ENCODE measurements at regions not wholly inside any gene's neighbourhood (a gene's known extent, or its start where the extent isn't known, plus 50 kb on each side); places are given as distances from the start of the nearest gene placed in this dataset.

DNA sequence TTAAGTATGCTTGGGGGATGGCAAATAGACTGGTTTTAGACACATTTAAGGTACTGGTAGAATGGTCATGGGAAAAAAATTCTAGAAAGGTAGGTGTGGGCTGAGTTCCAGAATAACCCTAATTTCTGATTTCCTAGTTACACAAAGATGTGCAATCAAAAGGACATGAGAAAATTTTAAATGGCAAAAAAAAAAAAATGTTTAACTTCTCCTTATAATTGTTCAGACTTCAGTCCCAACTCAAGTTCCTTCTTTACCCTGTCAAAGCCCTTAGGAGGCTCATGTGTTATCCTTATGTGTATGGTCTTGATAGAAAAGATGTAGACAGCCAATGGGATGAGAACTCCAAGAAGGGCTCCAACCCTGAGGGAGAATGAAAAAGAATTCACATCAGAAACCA, 153.3 kb upstream of the PLEKHG7 start:
- Histone ChIP-seq H3K4me3 (no peak overlapping the region), H3K27me3 (no peaks in the 10 kb centered on the region), H3K4me1 (peaks cover 0 to 28% (median 7%) of the 10 kb centered on the region in 4 donors), H3K27ac (no peak overlapping the region), H3K9me3 (no peaks in the 10 kb centered on the region), H3K36me3 (no peaks in the 10 kb centered on the region)
- no peak for DNase-seq
- intact Hi-C loops (cut with DNase I; ENCODE audit: low total_unique reads): no loop called here
- TF ChIP-seq, protein P1, sequence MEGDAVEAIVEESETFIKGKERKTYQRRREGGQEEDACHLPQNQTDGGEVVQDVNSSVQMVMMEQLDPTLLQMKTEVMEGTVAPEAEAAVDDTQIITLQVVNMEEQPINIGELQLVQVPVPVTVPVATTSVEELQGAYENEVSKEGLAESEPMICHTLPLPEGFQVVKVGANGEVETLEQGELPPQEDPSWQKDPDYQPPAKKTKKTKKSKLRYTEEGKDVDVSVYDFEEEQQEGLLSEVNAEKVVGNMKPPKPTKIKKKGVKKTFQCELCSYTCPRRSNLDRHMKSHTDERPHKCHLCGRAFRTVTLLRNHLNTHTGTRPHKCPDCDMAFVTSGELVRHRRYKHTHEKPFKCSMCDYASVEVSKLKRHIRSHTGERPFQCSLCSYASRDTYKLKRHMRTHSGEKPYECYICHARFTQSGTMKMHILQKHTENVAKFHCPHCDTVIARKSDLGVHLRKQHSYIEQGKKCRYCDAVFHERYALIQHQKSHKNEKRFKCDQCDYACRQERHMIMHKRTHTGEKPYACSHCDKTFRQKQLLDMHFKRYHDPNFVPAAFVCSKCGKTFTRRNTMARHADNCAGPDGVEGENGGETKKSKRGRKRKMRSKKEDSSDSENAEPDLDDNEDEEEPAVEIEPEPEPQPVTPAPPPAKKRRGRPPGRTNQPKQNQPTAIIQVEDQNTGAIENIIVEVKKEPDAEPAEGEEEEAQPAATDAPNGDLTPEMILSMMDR (IDR thresholded peaks at IDR 0.05): no peak

DNA sequence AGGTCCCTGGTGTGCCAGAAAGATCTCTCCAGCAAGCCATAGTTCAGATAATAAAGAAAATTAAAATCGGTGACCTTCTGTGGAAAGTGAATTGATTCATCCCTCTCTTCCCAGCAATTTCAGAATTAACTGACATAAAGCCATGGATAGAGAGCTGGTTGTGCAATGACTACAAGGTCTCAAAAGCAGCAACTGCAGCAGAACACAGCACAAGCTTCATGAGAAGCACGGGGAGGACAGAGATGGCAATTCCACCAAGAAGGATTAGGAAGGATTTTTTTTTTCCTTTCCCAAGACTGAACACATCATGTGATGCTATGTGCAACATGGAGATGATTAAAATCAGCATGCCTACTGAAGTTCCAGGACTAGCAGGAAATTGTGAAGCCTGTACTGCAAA, 154.9 kb upstream of the PLEKHG7 start:
- H3K27me3 ChIP-seq: no peaks in the 10 kb centered on the region
- no peaks in the 10 kb centered on the region for H3K9me3 ChIP-seq
- H3K36me3 ChIP-seq: no peaks in the 10 kb centered on the region
- no peak overlapping the region for H3K27ac ChIP-seq
- no peak overlapping the region for H3K4me3 ChIP-seq
- intact Hi-C loops (cut with DNase I; ENCODE audit: low total_unique reads): no loop called here
- DNase-seq: no peak
- TF ChIP-seq, protein P1 (IDR thresholded peaks at IDR 0.05): no peak
- H3K4me1 ChIP-seq: peaks cover 0 to 12% (median 5%) of the 10 kb centered on the region in 4 donors

DNA sequence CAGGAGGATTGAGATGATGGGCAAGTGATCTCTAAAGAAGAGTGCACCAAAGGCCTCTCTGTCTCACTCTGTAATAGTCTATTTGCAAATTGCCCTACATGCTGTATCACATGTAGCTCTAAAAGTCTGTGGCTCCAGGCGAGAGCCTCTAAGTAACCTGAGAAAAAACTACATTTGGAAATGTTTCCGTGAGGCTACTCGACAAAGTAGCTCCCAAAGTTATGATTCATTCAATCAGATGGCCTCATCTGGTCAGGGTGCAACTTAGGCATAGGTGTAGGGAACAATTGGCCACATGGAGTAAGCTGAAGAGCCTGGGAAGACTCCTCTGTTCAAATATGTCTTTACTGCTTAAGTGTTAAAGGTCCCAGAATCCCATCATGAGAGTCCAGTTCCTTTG, 155.4 kb upstream of the PLEKHG7 start:
- no peak for DNase-seq
- Histone ChIP-seq H3K36me3 (no peaks in the 10 kb centered on the region), H3K27me3 (no peaks in the 10 kb centered on the region), H3K9me3 (no peaks in the 10 kb centered on the region), H3K4me3 (no peak overlapping the region), H3K4me1 (peaks cover 0 to 9% (median 4%) of the 10 kb centered on the region in 4 donors), H3K27ac (no peak overlapping the region)
- intact Hi-C loops (cut with DNase I; ENCODE audit: low total_unique reads): no loop called here
- TF ChIP-seq, protein P1 (IDR thresholded peaks at IDR 0.05): no peak

DNA sequence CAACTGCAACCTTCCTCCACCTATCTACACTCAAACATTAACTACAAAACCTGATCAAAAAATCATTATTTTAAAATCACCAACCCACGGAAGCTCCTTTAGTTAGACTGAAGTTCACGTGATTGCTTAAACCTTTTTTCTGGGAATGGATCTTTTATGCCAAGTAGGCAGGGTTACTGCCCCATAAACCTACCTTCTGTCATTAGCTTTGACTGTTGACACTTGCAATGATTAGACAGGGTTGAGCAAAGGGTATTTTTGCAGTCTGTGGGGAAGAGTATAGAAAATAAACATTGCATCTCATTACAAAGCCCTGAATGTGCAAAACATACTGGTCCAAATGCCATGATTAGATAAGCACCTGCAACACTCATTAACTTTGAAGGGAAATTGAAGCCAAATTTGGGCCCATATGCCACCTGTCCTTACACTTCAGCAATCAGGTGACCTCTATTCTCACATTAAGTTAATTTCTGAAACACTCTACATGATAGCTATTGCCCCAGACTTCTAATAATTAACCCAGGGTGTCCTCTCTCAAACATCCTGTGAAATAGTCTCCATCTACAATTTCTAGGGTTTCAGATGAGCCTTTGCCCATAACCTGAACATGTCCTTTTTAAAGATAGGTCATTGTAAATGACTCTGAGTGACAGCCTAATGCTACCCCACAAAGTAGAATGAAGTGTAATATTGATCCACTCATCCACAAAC, 156.0 kb upstream of the PLEKHG7 start:
- no peaks in the 10 kb centered on the region for H3K27me3 ChIP-seq
- H3K4me3 ChIP-seq: no peak overlapping the region
- TF ChIP-seq, protein P1 (IDR thresholded peaks at IDR 0.05): no peak
- no peak overlapping the region for H3K27ac ChIP-seq
- peaks cover 0 to 9% (median under 1%) of the 10 kb centered on the region in 4 donors for H3K4me1 ChIP-seq
- no peaks in the 10 kb centered on the region for H3K9me3 ChIP-seq
- DNase-seq: no peak
- no peaks in the 10 kb centered on the region for H3K36me3 ChIP-seq
- intact Hi-C loops (cut with DNase I; ENCODE audit: low total_unique reads): no loop called here

DNA sequence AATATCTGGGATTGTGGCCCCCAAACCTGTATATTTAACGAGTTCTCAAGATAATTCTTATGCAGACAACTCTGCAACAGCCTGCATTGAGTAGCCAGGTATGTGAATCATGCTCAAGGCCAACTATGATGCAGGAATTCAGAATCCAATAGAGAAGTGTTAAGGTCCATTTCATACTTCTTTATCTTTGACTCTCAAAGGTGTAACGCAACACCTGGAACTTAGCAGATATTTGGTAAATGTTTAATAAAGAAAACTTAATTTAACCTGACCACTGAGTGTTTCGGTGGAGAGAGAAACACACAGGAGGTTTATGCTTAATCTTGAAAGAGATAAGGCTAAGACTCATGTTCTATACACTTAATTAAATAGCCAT, 156.5 kb upstream of the PLEKHG7 start:
- no peaks in the 10 kb centered on the region for H3K9me3 ChIP-seq
- intact Hi-C loops (cut with DNase I; ENCODE audit: low total_unique reads): no loop called here
- no peaks in the 10 kb centered on the region for H3K36me3 ChIP-seq
- no peaks in the 10 kb centered on the region for H3K27me3 ChIP-seq
- H3K4me1 ChIP-seq: peaks cover 0 to 9% (median 0%) of the 10 kb centered on the region in 4 donors
- TF ChIP-seq, protein P1 (IDR thresholded peaks at IDR 0.05): no peak
- DNase-seq: no peak
- no peak overlapping the region for H3K27ac ChIP-seq
- no peak overlapping the region for H3K4me3 ChIP-seq
